HCT116 (cell line): ENCODE measurements at regions not wholly inside any gene's neighbourhood (a gene's known extent, or its start where the extent isn't known, plus 50 kb on each side); places are given as distances from the start of the nearest gene placed in this dataset.

Source experiments
- ATAC-seq: fragments of 200-7000 bp; cut with Tn5 transposase; 2 replicates; pipeline ENCODE4 v1.9.1; 2020; ENCODE audit warnings: mild to moderate bottlenecking, moderate library complexity
- BruUV-seq: library from RNA; stranded (reverse); fragments of 400-500 nt; replicated peaks from 2 replicates; lab custom pipeline; 2021; lab: Mats Ljungman, UMichigan
- CTCF ChIA-PET: fragments of 300-600 bp; sonication (Branson Sonifier 250); formaldehyde crosslinking; loops from one replicate; lab custom pipeline; 2021; ENCODE audit warnings: antibody characterized with exemption; lab: Charles Lee
- POLR2A ChIA-PET: fragments of 300-600, 350-600 bp; sonication (Branson Sonifier 250); formaldehyde crosslinking; loops from one replicate; lab custom pipeline; 2021; ENCODE audit warnings: antibody characterized with exemption; lab: Charles Lee
- RAD21 ChIA-PET, 2 experiments: fragments of 300-600 bp; sonication (Branson Sonifier 250); formaldehyde crosslinking; loops; one replicate each; lab custom pipeline; 2023; ENCODE audit warnings: low total read pairs in 2 of 2; ENCODE audit not compliant: uncharacterized antibody in 2 of 2, unreplicated experiment in 2 of 2, low non-redundant PET in 1 of 2; lab: Charles Lee
- DNase-seq: peaks from one replicate; pipeline ENCODE4 v3.0.0-alpha.2; 2010; ENCODE audit warnings: low read depth, low spot score
- H2AFZ ChIP-seq: fragments of 200-600 bp; shearing (Covaris generic), sonication (generic); 2 replicates; pipeline ENCODE4 v1.6.1; 2017; ENCODE audit warnings: low read depth, mixed run types, mixed read lengths, antibody characterized with exemption, low read length; ENCODE audit not compliant: poor library complexity, severe bottlenecking
- H3K27ac ChIP-seq: 2 replicates; pipeline ENCODE4 v1.5.1; 2012; ENCODE audit warnings: low read depth, low read length
- H3K27me3 ChIP-seq: fragments of 200-600 bp; sonication (generic); 2 replicates; pipeline ENCODE4 v1.6.1; 2016; ENCODE audit warnings: mixed run types, low read length, mixed read lengths; ENCODE audit not compliant: insufficient read depth
- H3K36me3 ChIP-seq, 2 experiments: fragments of 200-500 bp in 1 of 2; fragments of 200-600 bp in 1 of 2; sonication (Bioruptor generic) in 1 of 2; sonication (generic) in 1 of 2; 2 replicates each; pipeline versions ENCODE4 v1.5.1 to v1.6.1; 2014 to 2016; ENCODE audit warnings: low read length in 2 of 2, inconsistent platforms in 1 of 2, mixed read lengths in 1 of 2, mixed run types in 1 of 2; ENCODE audit not compliant: insufficient read depth in 2 of 2, control insufficient read depth in 1 of 2
- H3K4me1 ChIP-seq, 2 experiments: fragments of 200-600 bp in 1 of 2; sonication (generic) in 1 of 2; 2 replicates each; pipeline versions ENCODE4 v1.5.1 to v1.6.1; 2012 to 2017; ENCODE audit warnings: low read length in 2 of 2, inconsistent platforms in 1 of 2, mild to moderate bottlenecking in 1 of 2, mixed read lengths in 1 of 2, mixed run types in 1 of 2, moderate library complexity in 1 of 2; ENCODE audit not compliant: insufficient read depth in 2 of 2, control insufficient read depth in 1 of 2
- H3K4me2 ChIP-seq: fragments of 200-600 bp; sonication (generic); 2 replicates; pipeline ENCODE4 v1.6.1; 2017; ENCODE audit warnings: mixed run types, low read length, mixed read lengths
- H3K4me3 ChIP-seq, 2 experiments: fragments of 200-600 bp in 1 of 2; sonication (generic) in 1 of 2; replicated peaks in 1 of 2; 2 replicates each; pipeline ENCODE4 v1.5.1; 2011 to 2016; ENCODE audit warnings: low read length in 2 of 2, control low read depth in 1 of 2, low read depth in 1 of 2, mild to moderate bottlenecking in 1 of 2, mixed read lengths in 1 of 2, mixed run types in 1 of 2
- H3K79me2 ChIP-seq: fragments of 200-600 bp; sonication (generic); 2 replicates; pipeline ENCODE4 v1.6.1; 2017; ENCODE audit warnings: mild to moderate bottlenecking, mixed run types, low read length, moderate library complexity, mixed read lengths; ENCODE audit not compliant: insufficient read depth
- H3K9ac ChIP-seq: fragments of 200-600 bp; sonication (generic); 2 replicates; pipeline ENCODE4 v1.6.1; 2016; ENCODE audit warnings: low read length, mixed read lengths
- H3K9me2 ChIP-seq: fragments of 200-600 bp; sonication (generic), shearing (Covaris generic); 2 replicates; pipeline ENCODE4 v1.6.1; 2017; ENCODE audit warnings: mixed run types, mild to moderate bottlenecking, moderate library complexity; ENCODE audit not compliant: insufficient read depth
- H3K9me3 ChIP-seq, 2 experiments: fragments of 200-500 bp in 1 of 2; fragments of 200-600 bp in 1 of 2; sonication (Bioruptor generic) in 1 of 2; sonication (generic) in 1 of 2; 2 replicates each; pipeline ENCODE4 v1.6.1; 2014 to 2017; ENCODE audit warnings: low read length in 2 of 2, mixed read lengths in 2 of 2, inconsistent platforms in 1 of 2, low read depth in 1 of 2, mild to moderate bottlenecking in 1 of 2, mixed run types in 1 of 2, moderate library complexity in 1 of 2; ENCODE audit not compliant: control insufficient read depth in 1 of 2, insufficient read depth in 1 of 2
- H4K20me1 ChIP-seq: fragments of 200-600 bp; sonication (generic), shearing (Covaris generic); 2 replicates; pipeline ENCODE4 v1.6.1; 2017; ENCODE audit warnings: mixed run types, mild to moderate bottlenecking, moderate library complexity; ENCODE audit not compliant: insufficient read depth
- ATF3 ChIP-seq: IDR thresholded peaks from 2 replicates; pipeline ENCODE4 v1.6.1; 2012
- CEBPB ChIP-seq: IDR thresholded peaks from 2 replicates; pipeline ENCODE4 v1.6.1; 2012; ENCODE audit warnings: low read depth
- CTCF ChIP-seq, 3 experiments: fragments of 200-600 bp in 1 of 3; sonication (generic) in 1 of 3; IDR thresholded peaks in 2 of 3; conservative IDR thresholded peaks in 1 of 3; 2 replicates each; pipeline ENCODE4 v1.5.1; 2012 to 2017; ENCODE audit warnings: low read depth in 2 of 3, low read length in 2 of 3, antibody characterized with exemption in 1 of 3, borderline replicate concordance in 1 of 3, control low read depth in 1 of 3, mild to moderate bottlenecking in 1 of 3, mixed read lengths in 1 of 3, mixed run types in 1 of 3, moderate library complexity in 1 of 3; ENCODE audit not compliant: insufficient read depth in 1 of 3
- EGR1 ChIP-seq: IDR thresholded peaks from 2 replicates; pipeline ENCODE4 v1.6.1; 2012; ENCODE audit warnings: low read depth
- EZH2 ChIP-seq: fragments of 200-600 bp; sonication (generic); IDR thresholded peaks from 2 replicates; pipeline ENCODE4 v1.6.1; 2017; ENCODE audit warnings: antibody characterized with exemption, mixed run types
- EZH2phosphoT487 ChIP-seq: fragments of 200-600 bp; IDR thresholded peaks from 2 replicates; pipeline ENCODE4 v1.6.1; 2018; ENCODE audit warnings: antibody characterized with exemption, borderline replicate concordance
- FOSL1 ChIP-seq: IDR thresholded peaks from 2 replicates; pipeline ENCODE4 v1.6.1; 2012; ENCODE audit warnings: low read depth
- JUND ChIP-seq: IDR thresholded peaks from 2 replicates; pipeline ENCODE4 v1.6.1; 2012
- POLR2AphosphoS5 ChIP-seq: IDR thresholded peaks from 2 replicates; pipeline ENCODE4 v1.6.1; 2011; ENCODE audit warnings: mild to moderate bottlenecking, low read depth, low read length, moderate library complexity
- SIN3A ChIP-seq: IDR thresholded peaks from 2 replicates; pipeline ENCODE4 v1.6.1; 2012; ENCODE audit warnings: low read depth
- SRF ChIP-seq: IDR thresholded peaks from 2 replicates; pipeline ENCODE4 v1.6.1; 2012; ENCODE audit warnings: low read depth
- YY1 ChIP-seq: IDR thresholded peaks from 2 replicates; pipeline ENCODE4 v1.6.1; 2011; ENCODE audit warnings: low read length, low read depth, moderate library complexity, mild to moderate bottlenecking; ENCODE audit not compliant: insufficient replicate concordance; ENCODE audit errors: extremely low read depth
- ZNF274 ChIP-seq: fragments of 200-500 bp; sonication (Bioruptor generic); IDR thresholded peaks from 2 replicates; pipeline ENCODE4 v1.6.1; 2014; ENCODE audit warnings: mild to moderate bottlenecking, low read depth, low read length, inconsistent platforms
- intact Hi-C: fragments of 100-400 bp; cut with micrococcal nuclease; formaldehyde crosslinking; loops from 2 replicates; pipeline ENCODE4 v1.10.0; 2022

DNA sequence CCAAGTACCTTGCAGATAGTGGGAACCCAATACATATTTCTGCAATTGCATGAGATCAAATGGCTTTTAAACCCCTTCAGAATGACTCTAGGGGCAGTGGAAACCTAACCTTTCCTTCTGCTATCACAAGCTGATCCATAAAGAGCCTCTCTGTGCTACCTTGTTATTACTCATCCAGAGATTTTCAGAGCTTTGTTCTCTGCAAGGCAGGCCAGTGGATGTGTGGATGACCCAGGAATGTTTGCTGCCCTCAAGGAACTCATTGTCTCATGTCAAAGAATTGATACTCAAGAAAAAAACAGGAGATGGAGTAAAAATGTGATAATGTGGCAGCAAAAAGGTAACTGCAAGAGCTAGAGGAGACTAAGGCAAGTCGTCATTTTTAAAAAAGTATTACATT, 164.1 kb downstream of the HMHB1 start:
- Histone ChIP-seq H3K9ac (no peak overlapping the region), H2AFZ (no peak overlapping the region), H3K9me3 (no peaks in the 10 kb centered on the region), H4K20me1 (no peaks in the 10 kb centered on the region), H3K4me1 (peaks cover 0 to 5% of the 10 kb centered on the region in 2 experiments; a peak in 1 of 4 replicates), H3K4me3 (no peak overlapping the region), H3K79me2 (no peaks in the 10 kb centered on the region), H3K27me3 (no peaks in the 10 kb centered on the region), H3K4me2 (no peak overlapping the region), H3K36me3 (no peaks in the 10 kb centered on the region), H3K9me2 (no peaks in the 10 kb centered on the region), H3K27ac (no peak overlapping the region)
- DNase-seq (no peak), ATAC-seq (no peak)
- ChIA-PET POLR2A (no interaction called here), CTCF (no interaction called here), RAD21 (no interaction called here)
- no peak for TF ChIP-seq CTCF (IDR thresholded peaks at IDR 0.05 in 2 of 3, conservative IDR thresholded peaks at IDR 0.05 in 1 of 3; ENCODE audit: borderline replicate concordance in 1 of 3, insufficient read depth in 1 of 3, low read depth in 2 of 3, low read length in 2 of 3)
- no peak for TF ChIP-seq EZH2
- no peak for TF ChIP-seq FOSL1
- no TSS peak for BruUV-seq
- intact Hi-C loops: no loop called here

DNA sequence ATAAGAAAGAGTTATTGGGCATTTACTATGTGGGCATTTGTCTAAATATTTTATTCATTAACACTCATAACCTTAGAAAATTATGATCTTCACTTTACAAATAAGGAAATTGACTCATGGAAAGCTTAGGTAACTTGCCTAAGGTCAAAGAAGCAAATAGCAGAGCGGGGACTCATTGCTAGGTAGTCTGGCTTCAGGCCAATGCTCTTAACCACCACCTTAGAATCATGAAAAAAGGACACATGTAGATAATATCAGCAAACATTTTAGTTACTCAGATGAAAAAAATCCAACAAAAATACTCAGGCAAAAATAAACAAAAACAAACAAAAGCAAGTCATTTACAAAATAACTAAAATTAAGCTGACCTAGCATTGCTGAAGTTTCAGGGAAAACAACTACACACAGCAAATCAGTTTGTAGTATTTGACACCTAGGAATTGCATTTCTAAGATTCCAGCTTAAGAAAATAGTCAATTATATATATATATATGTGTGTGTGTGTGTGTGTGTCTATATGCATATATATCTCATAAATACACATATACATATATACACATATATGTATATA, 166.0 kb downstream of the HMHB1 start:
- Histone ChIP-seq H3K27ac (no peak overlapping the region), H3K79me2 (no peaks in the 10 kb centered on the region), H3K36me3 (no peaks in the 10 kb centered on the region), H2AFZ (no peak overlapping the region), H3K4me2 (0 out of 2 replicates have a peak overlapping the region, but pooled peaks have one; percentile 2), H3K9ac (no peak overlapping the region), H3K9me2 (no peaks in the 10 kb centered on the region), H3K4me1 (peaks cover 0 to 5% of the 10 kb centered on the region in 2 experiments; a peak in 1 of 4 replicates), H3K4me3 (no peak overlapping the region), H3K9me3 (no peaks in the 10 kb centered on the region), H4K20me1 (no peaks in the 10 kb centered on the region), H3K27me3 (no peaks in the 10 kb centered on the region)
- TF ChIP-seq CEBPB (no peak), ZNF274 (no peak), JUND (no peak), POLR2AphosphoS5 (no peak), YY1 (no peak), EZH2 (no peak), CTCF (IDR thresholded peaks at IDR 0.05 in 2 of 3, conservative IDR thresholded peaks at IDR 0.05 in 1 of 3; ENCODE audit: borderline replicate concordance in 1 of 3, insufficient read depth in 1 of 3, low read depth in 2 of 3, low read length in 2 of 3) (no peak), FOSL1 (no peak), EZH2phosphoT487 (no peak), SIN3A (no peak), EGR1 (no peak), SRF (no peak), ATF3 (no peak)
- ChIA-PET RAD21 (no interaction called here), CTCF (interaction anchor here (1.9 kb wide), 1 partner anchor 10 kb away, joined by 5 read pairs; no protein-coding TSS in a partner anchor), POLR2A (no interaction called here)
- intact Hi-C loops: no loop called here
- BruUV-seq: no TSS peak
- no peak for ATAC-seq
- no peak for DNase-seq
